HEK293 (cell line): ENCODE measurements at regions not wholly inside any gene's neighbourhood (a gene's known extent, or its start where the extent isn't known, plus 50 kb on each side); places are given as distances from the start of the nearest gene placed in this dataset.
A peak's percentile ranks its signal among the peaks of the same experiment; 100 is the strongest.

Source experiments
- CTCF ChIA-PET: fragments of 350-600 bp; formaldehyde crosslinking; extraction: SDS; loops from one replicate; lab custom pipeline; 2021; ENCODE audit warnings: antibody characterized with exemption; lab: Yijun Ruan, JAX
- POLR2A ChIA-PET: fragments of 300-600 bp; formaldehyde crosslinking; extraction: SDS; loops from one replicate; lab custom pipeline; 2020; ENCODE audit warnings: antibody characterized with exemption, inconsistent platforms; lab: Yijun Ruan, JAX
- H3K27ac ChIP-seq: fragments of 200-500 bp; sonication (Bioruptor generic); 2 replicates; pipeline ENCODE4 v1.5.1; 2014; ENCODE audit warnings: low read depth, low read length, control low read depth, inconsistent platforms; ENCODE audit errors: extremely low read depth
- H3K36me3 ChIP-seq, 2 experiments: fragments of 200-500 bp in 1 of 2; sonication (Bioruptor generic) in 1 of 2; 1 replicate in 1 of 2; 2 replicates in 1 of 2; pipeline ENCODE4 v1.5.1; 2014 to 2017; ENCODE audit warnings: inconsistent platforms in 2 of 2, low read length in 2 of 2; ENCODE audit not compliant: control insufficient read depth in 2 of 2, insufficient read depth in 1 of 2
- H3K4me1 ChIP-seq: fragments of 200-500 bp; sonication (Bioruptor generic); 2 replicates; pipeline ENCODE4 v1.5.1; 2014; ENCODE audit warnings: mild to moderate bottlenecking, low read length, inconsistent platforms; ENCODE audit not compliant: control insufficient read depth, insufficient read depth
- H3K4me3 ChIP-seq: 2 replicates; pipeline ENCODE4 v1.5.1; 2011; ENCODE audit warnings: low read depth, mild to moderate bottlenecking, control low read depth, low read length, moderate library complexity
- H3K9me3 ChIP-seq: fragments of 200-500 bp; sonication (Bioruptor generic); 2 replicates; pipeline ENCODE4 v1.5.1; 2014; ENCODE audit warnings: low read depth, low read length, inconsistent platforms; ENCODE audit not compliant: control insufficient read depth, insufficient read depth
- HOXD13 ChIP-seq: sonication (generic); formaldehyde crosslinking; IDR thresholded peaks from 2 replicates; pipeline ENCODE4 v1.8.0; 2022; ENCODE audit warnings: missing genetic modification reagents, borderline replicate concordance
- OVOL3 ChIP-seq: fragments of 450-650 bp; formaldehyde crosslinking; IDR thresholded peaks from 2 replicates; pipeline ENCODE4 v1.5.1; 2016; ENCODE audit warnings: missing biosample characterization, missing genetic modification characterization
- PRDM1 ChIP-seq: fragments of 450-650 bp; formaldehyde crosslinking; IDR thresholded peaks from 2 replicates; pipeline ENCODE4; 2016; ENCODE audit warnings: missing biosample characterization, missing genetic modification characterization
- ZBTB20 ChIP-seq: fragments of 450-650 bp; formaldehyde crosslinking; IDR thresholded peaks from 2 replicates; pipeline ENCODE4 v1.5.1; 2016; ENCODE audit warnings: missing biosample characterization, missing genetic modification characterization
- ZBTB48 ChIP-seq: fragments of 450-650 bp; formaldehyde crosslinking; IDR thresholded peaks from 2 replicates; pipeline ENCODE4 v1.5.1; 2016; ENCODE audit warnings: missing biosample characterization, missing genetic modification characterization
- ZEB2 ChIP-seq: fragments of 450-650 bp; formaldehyde crosslinking; IDR thresholded peaks from 2 replicates; pipeline ENCODE4 v1.5.1; 2016; ENCODE audit warnings: missing biosample characterization, missing genetic modification characterization
- ZFP37 ChIP-seq: fragments of 450-650 bp; formaldehyde crosslinking; IDR thresholded peaks from 2 replicates; pipeline ENCODE4 v1.5.1; 2016; ENCODE audit warnings: missing biosample characterization, missing genetic modification characterization
- ZNF112 ChIP-seq: fragments of 450-650 bp; formaldehyde crosslinking; IDR thresholded peaks from 2 replicates; pipeline ENCODE4 v1.5.0; 2017; ENCODE audit warnings: missing biosample characterization, missing genetic modification characterization
- ZNF146 ChIP-seq: fragments of 450-650 bp; formaldehyde crosslinking; IDR thresholded peaks from 2 replicates; pipeline ENCODE4 v1.5.1; 2016; ENCODE audit warnings: missing biosample characterization, missing genetic modification characterization
- ZNF184 ChIP-seq: fragments of 450-650 bp; IDR thresholded peaks from 2 replicates; pipeline ENCODE4 v1.5.1; 2018; ENCODE audit warnings: missing biosample characterization, mild to moderate bottlenecking, missing genetic modification characterization
- ZNF341 ChIP-seq: fragments of 450-650 bp; formaldehyde crosslinking; IDR thresholded peaks from 2 replicates; pipeline ENCODE4; 2016; ENCODE audit warnings: low read depth, missing biosample characterization, missing genetic modification characterization
- ZNF394 ChIP-seq: fragments of 450-650 bp; formaldehyde crosslinking; IDR thresholded peaks from 2 replicates; pipeline ENCODE4 v1.5.1; 2016; ENCODE audit warnings: missing biosample characterization, missing genetic modification characterization, mild to moderate bottlenecking, moderate library complexity, borderline replicate concordance
- ZNF433 ChIP-seq: fragments of 450-650 bp; formaldehyde crosslinking; IDR thresholded peaks from 2 replicates; pipeline ENCODE4 v1.5.1; 2016; ENCODE audit warnings: missing biosample characterization, missing genetic modification characterization, low read depth
- ZNF521 ChIP-seq: fragments of 450-650 bp; formaldehyde crosslinking; IDR thresholded peaks from 2 replicates; pipeline ENCODE4 v1.5.1; 2017; ENCODE audit warnings: missing biosample characterization, mild to moderate bottlenecking, missing genetic modification characterization
- ZNF626 ChIP-seq: fragments of 450-650 bp; sonication (Bioruptor Pico); formaldehyde crosslinking; IDR thresholded peaks from 2 replicates; pipeline ENCODE4 v1.5.1; 2018; ENCODE audit warnings: missing biosample characterization, missing genetic modification characterization, inconsistent platforms
- ZNF629 ChIP-seq: fragments of 450-650 bp; formaldehyde crosslinking; IDR thresholded peaks from 2 replicates; pipeline ENCODE4 v1.5.1; 2017; ENCODE audit warnings: missing biosample characterization, missing genetic modification characterization
- ZNF654 ChIP-seq: fragments of 450-650 bp; formaldehyde crosslinking; IDR thresholded peaks from 2 replicates; pipeline ENCODE4 v1.5.1; 2016; ENCODE audit warnings: low read depth, missing biosample characterization, missing genetic modification characterization
- ZNF664 ChIP-seq: fragments of 450-650 bp; formaldehyde crosslinking; IDR thresholded peaks from 2 replicates; pipeline ENCODE4 v1.5.1; 2016; ENCODE audit warnings: missing biosample characterization, missing genetic modification characterization
- ZNF670 ChIP-seq: fragments of 450-650 bp; formaldehyde crosslinking; IDR thresholded peaks from 2 replicates; pipeline ENCODE4 v1.5.1; 2016; ENCODE audit warnings: missing biosample characterization, missing genetic modification characterization, low read depth
- ZNF76 ChIP-seq: fragments of 450-650 bp; formaldehyde crosslinking; IDR thresholded peaks from 2 replicates; pipeline ENCODE4; 2016; ENCODE audit warnings: low read depth, missing biosample characterization, missing genetic modification characterization, borderline replicate concordance
- ZNF792 ChIP-seq: fragments of 450-650 bp; formaldehyde crosslinking; IDR thresholded peaks from 2 replicates; pipeline ENCODE4 v1.5.1; 2016; ENCODE audit warnings: missing biosample characterization, missing genetic modification characterization
- TF ChIP-seq, protein P1 (sequence below): fragments of 450-650 bp; formaldehyde crosslinking; IDR thresholded peaks from 2 replicates; pipeline ENCODE4; 2016; ENCODE audit warnings: missing biosample characterization, missing genetic modification characterization
- TF ChIP-seq, protein P2 (sequence below): fragments of 450-650 bp; formaldehyde crosslinking; IDR thresholded peaks from 2 replicates; pipeline ENCODE4 v1.5.1; 2016; ENCODE audit warnings: missing biosample characterization, missing genetic modification characterization
- TF ChIP-seq, protein P3 (sequence below): fragments of 450-650 bp; formaldehyde crosslinking; IDR thresholded peaks from 2 replicates; pipeline ENCODE4 v1.5.1; 2016; ENCODE audit warnings: missing biosample characterization, missing genetic modification characterization
- TF ChIP-seq, protein P4 (sequence below): fragments of 450-650 bp; formaldehyde crosslinking; IDR thresholded peaks from 2 replicates; pipeline ENCODE4 v1.5.1; 2016; ENCODE audit warnings: missing biosample characterization, missing genetic modification characterization
- TF ChIP-seq, protein P5 (sequence below): fragments of 450-650 bp; formaldehyde crosslinking; IDR thresholded peaks from 2 replicates; pipeline ENCODE4 v1.5.1; 2016; ENCODE audit warnings: missing biosample characterization, missing genetic modification characterization

DNA sequence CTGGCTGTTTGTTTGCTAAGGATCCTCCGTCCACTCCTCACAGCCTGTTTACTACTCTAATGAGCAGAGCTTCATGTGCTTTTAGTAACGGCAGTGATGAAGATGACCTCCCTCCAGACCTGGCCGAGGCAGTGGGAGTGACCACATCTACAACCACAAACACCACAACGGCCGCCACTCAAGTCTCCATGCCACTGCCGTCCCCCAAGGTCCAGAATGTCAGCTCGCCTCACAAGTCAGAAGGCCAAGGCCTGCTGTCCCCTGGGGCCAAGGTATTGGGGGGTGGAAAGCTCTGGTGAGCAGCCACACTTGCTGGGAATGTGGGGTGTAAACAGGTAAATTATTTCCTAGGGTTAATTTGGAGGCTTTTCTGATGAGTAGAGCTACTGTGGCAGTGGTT, 926.4 kb downstream of the IPMK start:
- CTCF ChIA-PET: interaction anchor here (1.2 to 1.9 kb wide), 2 partner anchors 724 to 812 kb away, joined by 3 to 8 read pairs; no protein-coding TSS in a partner anchor
- H3K4me3 ChIP-seq: no peak overlapping the region
- H3K4me1 ChIP-seq: no peaks in the 10 kb centered on the region

DNA sequence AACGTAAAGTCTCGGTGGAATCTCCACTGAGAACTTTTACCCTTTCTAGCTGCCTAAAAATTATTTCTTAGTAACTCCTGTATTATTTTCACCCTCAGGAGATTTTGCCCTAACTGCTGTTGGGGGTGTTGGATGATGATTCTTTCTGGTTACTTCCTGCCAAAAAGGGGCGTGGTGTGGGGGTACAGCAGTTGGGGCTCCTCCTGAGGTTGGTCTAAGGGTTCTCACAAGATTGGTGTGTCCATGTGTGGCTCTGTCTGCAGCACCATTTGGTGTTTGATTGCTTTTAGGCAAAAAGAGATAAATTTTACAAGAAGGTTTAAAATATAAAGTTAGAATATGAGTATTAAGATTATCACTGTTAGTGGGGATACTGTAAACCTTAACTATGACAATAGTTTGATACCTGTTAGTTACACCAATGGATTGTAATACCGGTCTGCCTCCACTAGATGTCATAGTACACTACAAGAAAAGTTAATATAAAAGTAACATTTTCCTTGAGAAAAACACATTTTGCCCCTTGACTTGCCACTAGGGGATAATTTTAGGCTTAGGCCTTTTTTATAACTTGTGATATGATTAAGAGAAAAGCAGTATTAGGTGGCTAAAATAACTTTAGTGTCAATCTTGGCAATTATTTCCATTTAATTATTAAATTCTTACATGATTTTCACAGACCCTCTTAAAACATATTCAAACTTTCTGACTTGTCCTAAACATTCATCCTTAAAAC, 928.7 kb downstream of the IPMK start:
- CTCF ChIA-PET: interaction anchor here (0.7 to 2.0 kb wide), 5 partner anchors 9 to 1446 kb away, joined by 3 to 11 read pairs (median 4); no protein-coding TSS in a partner anchor

More for the DNA sequence above, 926.4 kb downstream of the IPMK start:
- Histone ChIP-seq H3K27ac (no peak overlapping the region), H3K36me3 (no peaks in the 10 kb centered on the region), H3K9me3 (no peaks in the 10 kb centered on the region)
- TF ChIP-seq ZNF394 (no peak), ZFP37 (tag by site-specific recombination) (no peak), ZEB2 (tag by site-specific recombination) (no peak), ZNF521 (tag by site-specific recombination) (no peak), ZNF629 (tag by site-specific recombination) (no peak), ZNF341 (tag by site-specific recombination) (no peak), ZNF626 (tag by site-specific recombination) (no peak), ZNF670 (tag by site-specific recombination) (no peak), ZNF184 (tag by site-specific recombination) (no peak), PRDM1 (tag by site-specific recombination) (no peak), ZNF146 (tag by site-specific recombination) (no peak), ZBTB48 (tag by site-specific recombination) (no peak), ZBTB20 (no peak), ZNF792 (tag by site-specific recombination) (no peak), ZNF76 (tag by site-specific recombination) (no peak), OVOL3 (tag by site-specific recombination) (no peak), ZNF664 (tag by site-specific recombination) (no peak)
- TF ChIP-seq, protein P1, sequence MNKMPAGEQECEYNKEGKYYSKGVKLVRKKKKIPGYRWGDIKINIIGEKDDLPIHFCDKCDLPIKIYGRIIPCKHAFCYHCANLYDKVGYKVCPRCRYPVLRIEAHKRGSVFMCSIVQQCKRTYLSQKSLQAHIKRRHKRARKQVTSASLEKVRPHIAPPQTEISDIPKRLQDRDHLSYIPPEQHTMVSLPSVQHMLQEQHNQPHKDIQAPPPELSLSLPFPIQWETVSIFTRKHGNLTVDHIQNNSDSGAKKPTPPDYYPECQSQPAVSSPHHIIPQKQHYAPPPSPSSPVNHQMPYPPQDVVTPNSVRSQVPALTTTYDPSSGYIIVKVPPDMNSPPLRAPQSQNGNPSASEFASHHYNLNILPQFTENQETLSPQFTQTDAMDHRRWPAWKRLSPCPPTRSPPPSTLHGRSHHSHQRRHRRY (tag by site-specific recombination): no peak
- TF ChIP-seq, protein P2, sequence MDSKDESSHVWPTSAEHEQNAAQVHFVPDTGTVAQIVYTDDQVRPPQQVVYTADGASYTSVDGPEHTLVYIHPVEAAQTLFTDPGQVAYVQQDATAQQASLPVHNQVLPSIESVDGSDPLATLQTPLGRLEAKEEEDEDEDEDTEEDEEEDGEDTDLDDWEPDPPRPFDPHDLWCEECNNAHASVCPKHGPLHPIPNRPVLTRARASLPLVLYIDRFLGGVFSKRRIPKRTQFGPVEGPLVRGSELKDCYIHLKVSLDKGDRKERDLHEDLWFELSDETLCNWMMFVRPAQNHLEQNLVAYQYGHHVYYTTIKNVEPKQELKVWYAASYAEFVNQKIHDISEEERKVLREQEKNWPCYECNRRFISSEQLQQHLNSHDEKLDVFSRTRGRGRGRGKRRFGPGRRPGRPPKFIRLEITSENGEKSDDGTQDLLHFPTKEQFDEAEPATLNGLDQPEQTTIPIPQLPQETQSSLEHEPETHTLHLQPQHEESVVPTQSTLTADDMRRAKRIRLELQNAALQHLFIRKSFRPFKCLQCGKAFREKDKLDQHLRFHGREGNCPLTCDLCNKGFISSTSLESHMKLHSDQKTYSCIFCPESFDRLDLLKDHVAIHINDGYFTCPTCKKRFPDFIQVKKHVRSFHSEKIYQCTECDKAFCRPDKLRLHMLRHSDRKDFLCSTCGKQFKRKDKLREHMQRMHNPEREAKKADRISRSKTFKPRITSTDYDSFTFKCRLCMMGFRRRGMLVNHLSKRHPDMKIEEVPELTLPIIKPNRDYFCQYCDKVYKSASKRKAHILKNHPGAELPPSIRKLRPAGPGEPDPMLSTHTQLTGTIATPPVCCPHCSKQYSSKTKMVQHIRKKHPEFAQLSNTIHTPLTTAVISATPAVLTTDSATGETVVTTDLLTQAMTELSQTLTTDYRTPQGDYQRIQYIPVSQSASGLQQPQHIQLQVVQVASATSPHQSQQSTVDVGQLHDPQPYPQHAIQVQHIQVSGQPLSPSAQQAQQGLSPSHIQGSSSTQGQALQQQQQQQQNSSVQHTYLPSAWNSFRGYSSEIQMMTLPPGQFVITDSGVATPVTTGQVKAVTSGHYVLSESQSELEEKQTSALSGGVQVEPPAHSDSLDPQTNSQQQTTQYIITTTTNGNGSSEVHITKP (tag by site-specific recombination): no peak
- TF ChIP-seq, protein P3, sequence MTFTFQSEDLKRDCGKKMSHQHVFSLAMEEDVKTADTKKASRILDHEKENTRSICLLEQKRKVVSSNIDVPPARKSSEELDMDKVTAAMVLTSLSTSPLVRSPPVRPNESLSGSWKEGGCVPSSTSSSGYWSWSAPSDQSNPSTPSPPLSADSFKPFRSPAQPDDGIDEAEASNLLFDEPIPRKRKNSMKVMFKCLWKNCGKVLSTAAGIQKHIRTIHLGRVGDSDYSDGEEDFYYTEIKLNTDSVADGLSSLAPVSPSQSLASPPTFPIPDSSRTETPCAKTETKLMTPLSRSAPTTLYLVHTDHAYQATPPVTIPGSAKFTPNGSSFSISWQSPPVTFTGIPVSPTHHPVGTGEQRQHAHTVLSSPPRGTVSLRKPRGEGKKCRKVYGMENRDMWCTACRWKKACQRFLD (tag by site-specific recombination): no peak
- POLR2A ChIA-PET: no interaction called here

More for the DNA sequence above, 928.7 kb downstream of the IPMK start:
- TF ChIP-seq ZNF654 (tag by site-specific recombination): peak; percentile 50
- TF ChIP-seq, protein P4, sequence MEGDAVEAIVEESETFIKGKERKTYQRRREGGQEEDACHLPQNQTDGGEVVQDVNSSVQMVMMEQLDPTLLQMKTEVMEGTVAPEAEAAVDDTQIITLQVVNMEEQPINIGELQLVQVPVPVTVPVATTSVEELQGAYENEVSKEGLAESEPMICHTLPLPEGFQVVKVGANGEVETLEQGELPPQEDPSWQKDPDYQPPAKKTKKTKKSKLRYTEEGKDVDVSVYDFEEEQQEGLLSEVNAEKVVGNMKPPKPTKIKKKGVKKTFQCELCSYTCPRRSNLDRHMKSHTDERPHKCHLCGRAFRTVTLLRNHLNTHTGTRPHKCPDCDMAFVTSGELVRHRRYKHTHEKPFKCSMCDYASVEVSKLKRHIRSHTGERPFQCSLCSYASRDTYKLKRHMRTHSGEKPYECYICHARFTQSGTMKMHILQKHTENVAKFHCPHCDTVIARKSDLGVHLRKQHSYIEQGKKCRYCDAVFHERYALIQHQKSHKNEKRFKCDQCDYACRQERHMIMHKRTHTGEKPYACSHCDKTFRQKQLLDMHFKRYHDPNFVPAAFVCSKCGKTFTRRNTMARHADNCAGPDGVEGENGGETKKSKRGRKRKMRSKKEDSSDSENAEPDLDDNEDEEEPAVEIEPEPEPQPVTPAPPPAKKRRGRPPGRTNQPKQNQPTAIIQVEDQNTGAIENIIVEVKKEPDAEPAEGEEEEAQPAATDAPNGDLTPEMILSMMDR (tag by site-specific recombination): peak; percentile 36; the same call in 1 of the 2 replicates
- TF ChIP-seq, protein P5, sequence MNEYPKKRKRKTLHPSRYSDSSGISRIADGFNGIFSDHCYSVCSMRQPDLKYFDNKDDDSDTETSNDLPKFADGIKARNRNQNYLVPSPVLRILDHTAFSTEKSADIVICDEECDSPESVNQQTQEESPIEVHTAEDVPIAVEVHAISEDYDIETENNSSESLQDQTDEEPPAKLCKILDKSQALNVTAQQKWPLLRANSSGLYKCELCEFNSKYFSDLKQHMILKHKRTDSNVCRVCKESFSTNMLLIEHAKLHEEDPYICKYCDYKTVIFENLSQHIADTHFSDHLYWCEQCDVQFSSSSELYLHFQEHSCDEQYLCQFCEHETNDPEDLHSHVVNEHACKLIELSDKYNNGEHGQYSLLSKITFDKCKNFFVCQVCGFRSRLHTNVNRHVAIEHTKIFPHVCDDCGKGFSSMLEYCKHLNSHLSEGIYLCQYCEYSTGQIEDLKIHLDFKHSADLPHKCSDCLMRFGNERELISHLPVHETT (tag by site-specific recombination): no peak
- TF ChIP-seq ZNF112 (tag by site-specific recombination): no peak
- TF ChIP-seq ZNF433 (tag by site-specific recombination): no peak
- no peak for TF ChIP-seq HOXD13
- H3K9me3 ChIP-seq: no peaks in the 10 kb centered on the region
- H3K4me1 ChIP-seq: no peaks in the 10 kb centered on the region
- POLR2A ChIA-PET: no interaction called here
- no peaks in the 10 kb centered on the region for H3K36me3 ChIP-seq
- H3K27ac ChIP-seq: no peak overlapping the region
- no peak overlapping the region for H3K4me3 ChIP-seq
